ENCODE measurements at regions not wholly inside any gene's neighbourhood (a gene's known extent, or its start where the extent isn't known, plus 50 kb on each side); places are given as distances from the start of the nearest gene placed in this dataset.

DNA sequence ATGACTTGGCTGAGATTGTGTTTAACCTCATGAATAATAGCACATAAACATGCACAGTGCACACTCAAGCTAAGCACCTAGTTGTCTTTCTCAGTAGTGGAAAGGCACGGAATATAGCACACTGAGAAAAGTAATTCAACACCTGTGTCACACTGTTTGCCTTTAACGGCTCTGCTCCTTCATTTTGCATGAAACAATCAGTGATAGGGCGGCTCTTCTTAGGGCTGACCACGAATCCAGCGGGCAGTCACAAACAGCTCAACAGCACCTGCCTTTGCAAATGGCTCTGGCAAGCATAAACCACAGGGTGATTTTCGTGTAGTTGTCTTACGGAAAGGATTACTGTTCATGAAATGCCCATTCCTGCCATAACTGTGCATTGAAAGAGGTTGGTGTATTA is 954.0 kb upstream of the TENM3 start:
- Histone ChIP-seq H2AFZ (ENCODE audit: control insufficient read depth, low read depth, low read length) (no peak overlapping the region), H3K4me3 (no peak overlapping the region), H3K9ac (ENCODE audit: control insufficient read depth, insufficient read depth, low read length) (no peak overlapping the region), H3K79me2 (ENCODE audit: control insufficient read depth, insufficient read depth, low read length) (no peaks in the 10 kb centered on the region), H3K4me1 (ENCODE audit: control insufficient read depth, insufficient read depth, low read length) (no peaks in the 10 kb centered on the region), H3K27ac (ENCODE audit: control insufficient read depth, insufficient read depth) (no peak overlapping the region), H4K20me1 (ENCODE audit: control insufficient read depth, insufficient read depth) (no peaks in the 10 kb centered on the region), H3K36me3 (ENCODE audit: control insufficient read depth in 2 of 2, insufficient read depth in 2 of 2, low read length in 1 of 2) (no peaks in the 10 kb centered on the region), H3K4me2 (ENCODE audit: control insufficient read depth, insufficient read depth) (no peak overlapping the region), H3K27me3 (replicated peaks in 1 of 2; ENCODE audit: control insufficient read depth in 2 of 2, insufficient read depth in 2 of 2, low read length in 1 of 2) (no peaks in the 10 kb centered on the region), H3K9me3 (replicated peaks; ENCODE audit: control insufficient read depth, insufficient read depth, low read length) (no peaks in the 10 kb centered on the region)
- CTCF ChIA-PET = no interaction called here
- BruUV-seq (replicated peaks) = no TSS peak
- ATAC-seq = no peak
- no peak for TF ChIP-seq SPI1 (IDR thresholded peaks at IDR 0.05; ENCODE audit: borderline replicate concordance, insufficient read depth, low read depth, low read length)
- TF ChIP-seq PML (IDR thresholded peaks at IDR 0.05; ENCODE audit: low read length) = no peak
- TF ChIP-seq, protein P1, sequence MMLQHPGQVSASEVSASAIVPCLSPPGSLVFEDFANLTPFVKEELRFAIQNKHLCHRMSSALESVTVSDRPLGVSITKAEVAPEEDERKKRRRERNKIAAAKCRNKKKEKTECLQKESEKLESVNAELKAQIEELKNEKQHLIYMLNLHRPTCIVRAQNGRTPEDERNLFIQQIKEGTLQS (IDR thresholded peaks at IDR 0.05; ENCODE audit: borderline replicate concordance, extremely low read depth, low read depth, low read length) = no peak
- no peak for TF ChIP-seq PAX5 (IDR thresholded peaks at IDR 0.05; ENCODE audit: borderline replicate concordance, low read depth, low read length)
- TF ChIP-seq EP300 (IDR thresholded peaks at IDR 0.05; ENCODE audit: borderline replicate concordance in 1 of 2, control insufficient read depth in 1 of 2, low read depth in 2 of 2, low read length in 2 of 2) = no peak
- TF ChIP-seq NRF1 (conservative IDR thresholded peaks at IDR 0.05; ENCODE audit: low read depth, low read length) = no peak
- TF ChIP-seq, protein P2, sequence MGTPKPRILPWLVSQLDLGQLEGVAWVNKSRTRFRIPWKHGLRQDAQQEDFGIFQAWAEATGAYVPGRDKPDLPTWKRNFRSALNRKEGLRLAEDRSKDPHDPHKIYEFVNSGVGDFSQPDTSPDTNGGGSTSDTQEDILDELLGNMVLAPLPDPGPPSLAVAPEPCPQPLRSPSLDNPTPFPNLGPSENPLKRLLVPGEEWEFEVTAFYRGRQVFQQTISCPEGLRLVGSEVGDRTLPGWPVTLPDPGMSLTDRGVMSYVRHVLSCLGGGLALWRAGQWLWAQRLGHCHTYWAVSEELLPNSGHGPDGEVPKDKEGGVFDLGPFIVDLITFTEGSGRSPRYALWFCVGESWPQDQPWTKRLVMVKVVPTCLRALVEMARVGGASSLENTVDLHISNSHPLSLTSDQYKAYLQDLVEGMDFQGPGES (IDR thresholded peaks at IDR 0.05) = no peak
- no peak for TF ChIP-seq CHD4 (IDR thresholded peaks at IDR 0.05)
- no peak for TF ChIP-seq MLLT1 (IDR thresholded peaks at IDR 0.05)
- TF ChIP-seq MYC (IDR thresholded peaks at IDR 0.05; ENCODE audit: insufficient read depth, insufficient read length, insufficient replicate concordance, low read length, severe bottlenecking) = no peak
- no peak for TF ChIP-seq ZNF207 (IDR thresholded peaks at IDR 0.05; ENCODE audit: borderline replicate concordance)
- TF ChIP-seq ATF7 (IDR thresholded peaks at IDR 0.05; ENCODE audit: low read depth) = no peak
- no peak for TF ChIP-seq BACH1 (IDR thresholded peaks at IDR 0.05; ENCODE audit: borderline replicate concordance)
- TF ChIP-seq, protein P3, sequence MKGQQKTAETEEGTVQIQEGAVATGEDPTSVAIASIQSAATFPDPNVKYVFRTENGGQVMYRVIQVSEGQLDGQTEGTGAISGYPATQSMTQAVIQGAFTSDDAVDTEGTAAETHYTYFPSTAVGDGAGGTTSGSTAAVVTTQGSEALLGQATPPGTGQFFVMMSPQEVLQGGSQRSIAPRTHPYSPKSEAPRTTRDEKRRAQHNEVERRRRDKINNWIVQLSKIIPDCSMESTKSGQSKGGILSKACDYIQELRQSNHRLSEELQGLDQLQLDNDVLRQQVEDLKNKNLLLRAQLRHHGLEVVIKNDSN (IDR thresholded peaks at IDR 0.05; ENCODE audit: borderline replicate concordance, extremely low read length, insufficient read depth, low read depth, low read length) = no peak
- in situ Hi-C loops (cut with MboI) (no loop called here), intact Hi-C loops (cut with micrococcal nuclease; ENCODE audit: unreplicated experiment) (no loop called here)
- POLR2A ChIA-PET = no interaction called here
- DNase-seq (ENCODE audit: low read depth, low spot score) = no peak
- SMC1A ChIA-PET (ENCODE audit: uncharacterized antibody, unreplicated experiment) = no interaction called here
- WGBS (ENCODE audit: insufficient coverage, insufficient replicate concordance, low lambda C conversion rate, missing lambda C conversion rate) = 24% methylated on average over 7 of the region's 7 CpGs
- RAD21 ChIA-PET (ENCODE audit: unreplicated experiment) = no interaction called here
- FAIRE-seq = no peak

Measured in GM12878 (cell line).